Type B pancreatic cell (in vitro differentiated cells): ENCODE measurements at regions not wholly inside any gene's neighbourhood (a gene's known extent, or its start where the extent isn't known, plus 50 kb on each side); places are given as distances from the start of the nearest gene placed in this dataset.

Source experiments
- DNase-seq: peaks from one replicate; pipeline ENCODE4 v3.0.0; 2021; ENCODE audit warnings: mixed read lengths; ENCODE audit not compliant: unreplicated experiment; ENCODE audit errors: extremely low spot score
- H3K27ac Mint-ChIP-seq: 2 replicates; pipeline ENCODE4 v1.8.0; 2021; ENCODE audit warnings: mild to moderate bottlenecking, mixed read lengths
- H3K27me3 Mint-ChIP-seq: 2 replicates; pipeline ENCODE4 v1.8.0; 2021; ENCODE audit warnings: mixed read lengths
- H3K36me3 Mint-ChIP-seq: 2 replicates; pipeline ENCODE4 v1.8.0; 2021; ENCODE audit warnings: mixed read lengths
- H3K4me1 Mint-ChIP-seq: one replicate; pipeline ENCODE4 v1.8.0; 2021; ENCODE audit warnings: mixed read lengths; ENCODE audit not compliant: unreplicated experiment
- H3K4me3 Mint-ChIP-seq: 2 replicates; pipeline ENCODE4 v1.8.0; 2021; ENCODE audit warnings: mild to moderate bottlenecking, mixed read lengths
- H3K9me3 Mint-ChIP-seq: 2 replicates; pipeline ENCODE4 v1.8.0; 2021; ENCODE audit warnings: mixed read lengths
- TF ChIP-seq, protein P1 (sequence below): fragments of 200-600 bp; sonication (generic); conservative IDR thresholded peaks from 2 replicates; pipeline ENCODE4 v1.5.0; 2021; ENCODE audit warnings: antibody characterized with exemption, mild to moderate bottlenecking

DNA sequence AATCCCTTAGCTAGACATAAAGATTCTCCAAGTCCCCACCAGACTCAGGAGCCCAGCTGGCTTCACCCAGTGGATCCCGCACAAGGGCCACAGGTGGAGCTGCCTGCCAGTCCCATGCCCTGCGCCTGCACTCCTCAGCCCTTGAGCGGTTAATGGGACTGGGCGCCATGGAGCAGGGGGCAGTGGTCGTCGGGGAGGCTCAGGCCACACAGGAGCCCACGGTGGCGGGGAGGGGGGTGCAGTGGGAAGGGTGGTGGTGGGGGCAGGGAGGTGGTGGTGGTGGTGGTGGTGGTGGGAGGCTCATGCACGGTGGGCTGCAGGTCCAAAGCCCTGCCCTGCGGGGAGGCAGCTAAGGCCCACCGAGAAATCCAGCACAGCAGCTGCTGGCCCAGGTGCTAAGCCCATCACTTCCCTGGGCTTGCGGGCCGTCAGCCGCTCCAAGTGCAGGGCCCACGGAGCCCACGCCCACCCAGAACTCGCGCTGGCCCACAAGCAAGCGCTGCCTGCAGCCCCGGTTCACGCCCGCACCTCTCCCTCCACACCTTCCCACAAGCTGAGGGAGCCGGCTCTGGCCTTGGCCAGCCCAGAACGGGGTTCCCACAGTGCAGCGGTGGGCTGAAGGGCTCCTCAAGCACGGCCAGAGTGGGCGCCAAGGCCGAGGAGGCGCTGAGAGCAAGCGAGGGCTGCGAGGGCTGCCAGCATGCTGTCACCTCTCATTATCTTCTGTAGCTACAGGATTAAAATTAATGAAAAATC is 732.5 kb upstream of the POM121L12 start:
- no peak overlapping the region for H3K27ac Mint-ChIP-seq
- H3K27me3 Mint-ChIP-seq = no peaks in the 10 kb centered on the region
- peaks cover 5% of the 10 kb centered on the region for H3K9me3 Mint-ChIP-seq
- TF ChIP-seq, protein P1, sequence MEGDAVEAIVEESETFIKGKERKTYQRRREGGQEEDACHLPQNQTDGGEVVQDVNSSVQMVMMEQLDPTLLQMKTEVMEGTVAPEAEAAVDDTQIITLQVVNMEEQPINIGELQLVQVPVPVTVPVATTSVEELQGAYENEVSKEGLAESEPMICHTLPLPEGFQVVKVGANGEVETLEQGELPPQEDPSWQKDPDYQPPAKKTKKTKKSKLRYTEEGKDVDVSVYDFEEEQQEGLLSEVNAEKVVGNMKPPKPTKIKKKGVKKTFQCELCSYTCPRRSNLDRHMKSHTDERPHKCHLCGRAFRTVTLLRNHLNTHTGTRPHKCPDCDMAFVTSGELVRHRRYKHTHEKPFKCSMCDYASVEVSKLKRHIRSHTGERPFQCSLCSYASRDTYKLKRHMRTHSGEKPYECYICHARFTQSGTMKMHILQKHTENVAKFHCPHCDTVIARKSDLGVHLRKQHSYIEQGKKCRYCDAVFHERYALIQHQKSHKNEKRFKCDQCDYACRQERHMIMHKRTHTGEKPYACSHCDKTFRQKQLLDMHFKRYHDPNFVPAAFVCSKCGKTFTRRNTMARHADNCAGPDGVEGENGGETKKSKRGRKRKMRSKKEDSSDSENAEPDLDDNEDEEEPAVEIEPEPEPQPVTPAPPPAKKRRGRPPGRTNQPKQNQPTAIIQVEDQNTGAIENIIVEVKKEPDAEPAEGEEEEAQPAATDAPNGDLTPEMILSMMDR = no peak
- no peaks in the 10 kb centered on the region for H3K36me3 Mint-ChIP-seq
- DNase-seq = no peak
- no peaks in the 10 kb centered on the region for H3K4me1 Mint-ChIP-seq
- H3K4me3 Mint-ChIP-seq = no peak overlapping the region

DNA sequence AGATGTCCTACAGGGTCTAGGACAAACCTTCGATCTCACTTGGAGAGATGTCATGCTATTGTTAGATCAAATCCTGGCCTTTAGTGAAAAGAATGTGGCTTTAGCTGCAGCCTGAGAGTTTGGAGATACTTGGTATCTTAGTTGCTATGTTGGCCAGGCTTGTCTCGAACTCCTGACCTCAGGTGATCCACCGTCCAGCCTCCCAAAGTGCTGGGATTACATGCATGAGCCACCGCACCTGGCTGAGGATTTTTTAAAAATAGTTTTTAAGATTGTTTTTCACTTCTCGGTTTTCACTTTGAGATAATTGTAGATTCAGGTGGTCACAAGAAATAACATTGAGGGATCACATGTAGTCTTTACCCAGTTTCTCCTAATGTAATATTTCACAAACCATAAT is 738.3 kb upstream of the POM121L12 start:
- TF ChIP-seq, protein P1 = no peak
- no peaks in the 10 kb centered on the region for H3K4me1 Mint-ChIP-seq
- peaks cover 3% of the 10 kb centered on the region for H3K27me3 Mint-ChIP-seq
- DNase-seq = no peak
- H3K4me3 Mint-ChIP-seq = no peak overlapping the region
- H3K27ac Mint-ChIP-seq = no peak overlapping the region
- H3K9me3 Mint-ChIP-seq = peaks cover 5% of the 10 kb centered on the region
- no peaks in the 10 kb centered on the region for H3K36me3 Mint-ChIP-seq

DNA sequence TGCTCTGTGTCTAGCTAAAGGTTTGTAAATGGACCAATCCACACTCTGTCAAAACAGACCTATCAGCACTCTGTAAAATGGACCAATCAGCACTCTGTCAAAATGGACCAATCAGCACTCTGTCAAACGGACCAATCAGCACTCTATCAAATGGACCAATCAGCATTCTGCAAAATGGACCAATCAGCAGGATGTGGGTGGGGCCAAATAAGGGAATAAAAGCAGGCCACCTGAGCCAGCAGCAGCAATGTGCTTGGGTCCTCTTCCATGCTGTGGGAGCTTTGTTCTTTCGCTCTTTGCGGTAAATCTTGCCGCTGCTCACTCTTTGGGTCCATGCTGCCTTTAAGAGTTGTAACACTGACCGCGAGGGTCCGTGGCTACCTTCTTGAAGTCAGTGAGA is 740.5 kb upstream of the POM121L12 start:
- no peak overlapping the region for H3K27ac Mint-ChIP-seq
- TF ChIP-seq, protein P1 = no peak
- H3K4me3 Mint-ChIP-seq = no peak overlapping the region
- H3K36me3 Mint-ChIP-seq = no peaks in the 10 kb centered on the region
- no peaks in the 10 kb centered on the region for H3K4me1 Mint-ChIP-seq
- no peaks in the 10 kb centered on the region for H3K9me3 Mint-ChIP-seq
- DNase-seq = no peak
- H3K27me3 Mint-ChIP-seq = peaks cover 3% of the 10 kb centered on the region

DNA sequence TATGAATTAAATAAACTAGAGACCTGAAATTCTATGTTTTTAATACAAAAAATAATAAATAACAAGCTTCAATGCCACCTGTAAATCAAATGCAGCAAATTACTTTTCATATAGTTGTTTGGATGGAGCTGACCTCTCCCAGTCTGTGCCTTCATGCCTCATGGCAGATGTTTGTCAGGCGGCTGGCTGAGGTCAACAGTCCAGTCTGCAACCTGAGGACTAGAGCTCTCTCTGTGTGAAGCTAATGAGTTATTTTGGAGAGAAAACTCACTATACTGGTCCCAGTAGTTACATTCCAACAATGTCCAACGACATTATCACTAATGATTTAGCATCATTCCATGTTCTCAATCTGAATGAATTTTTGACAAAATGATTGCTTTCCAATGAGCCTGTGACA is 746.2 kb upstream of the POM121L12 start:
- Mint-ChIP-seq H3K4me3 (no peak overlapping the region), H3K27me3 (peaks cover 3% of the 10 kb centered on the region), H3K9me3 (no peaks in the 10 kb centered on the region), H3K27ac (no peak overlapping the region), H3K4me1 (no peaks in the 10 kb centered on the region), H3K36me3 (no peaks in the 10 kb centered on the region)
- DNase-seq = no peak
- TF ChIP-seq, protein P1 = no peak

DNA sequence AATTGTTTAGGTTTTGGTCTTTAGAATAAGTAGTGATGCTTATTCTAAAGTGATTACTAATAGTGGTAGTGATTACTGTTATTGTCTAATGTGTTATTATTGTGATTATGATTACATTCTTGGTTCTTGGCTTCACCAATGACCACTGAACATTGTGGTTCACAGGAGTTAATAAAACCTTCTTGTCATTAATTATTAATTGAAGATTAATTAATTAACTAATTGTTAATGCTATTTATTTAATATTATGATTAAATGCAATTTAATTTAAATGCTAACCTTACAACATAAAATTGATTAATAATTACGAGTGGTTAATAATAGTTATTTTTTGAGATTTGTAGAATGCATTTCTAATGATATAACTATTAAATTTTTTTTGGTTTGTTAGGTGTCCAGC is 747.7 kb upstream of the POM121L12 start:
- no peak overlapping the region for H3K4me3 Mint-ChIP-seq
- H3K27ac Mint-ChIP-seq = no peak overlapping the region
- H3K4me1 Mint-ChIP-seq = no peaks in the 10 kb centered on the region
- no peaks in the 10 kb centered on the region for H3K36me3 Mint-ChIP-seq
- TF ChIP-seq, protein P1 = no peak
- no peaks in the 10 kb centered on the region for H3K9me3 Mint-ChIP-seq
- H3K27me3 Mint-ChIP-seq = peaks cover 3% of the 10 kb centered on the region
- DNase-seq = no peak

DNA sequence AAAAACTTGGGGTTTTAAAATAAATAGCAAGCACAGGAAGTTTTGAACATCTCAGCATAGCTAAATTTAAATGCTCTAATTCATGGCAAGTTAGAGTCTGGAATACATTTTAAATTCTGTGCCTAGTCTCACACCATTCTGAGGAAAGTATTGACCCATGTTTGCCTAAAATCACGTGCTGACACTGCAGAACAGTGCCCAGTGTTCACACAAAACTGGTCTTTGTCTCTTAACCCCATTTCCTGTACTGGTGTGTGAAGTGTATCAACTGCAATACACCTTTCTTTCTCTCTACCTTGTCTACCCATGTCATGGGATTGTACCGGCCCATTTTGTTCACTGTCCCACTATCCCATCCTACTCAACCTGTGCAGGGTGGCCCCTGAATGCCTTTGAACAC is 749.7 kb upstream of the POM121L12 start:
- no peak for DNase-seq
- H3K4me3 Mint-ChIP-seq = no peak overlapping the region
- no peak overlapping the region for H3K27ac Mint-ChIP-seq
- H3K4me1 Mint-ChIP-seq = no peaks in the 10 kb centered on the region
- TF ChIP-seq, protein P1 = no peak
- no peaks in the 10 kb centered on the region for H3K36me3 Mint-ChIP-seq
- H3K9me3 Mint-ChIP-seq = no peaks in the 10 kb centered on the region
- H3K27me3 Mint-ChIP-seq = peaks cover 3% of the 10 kb centered on the region
